ENCODE measurements at regions not wholly inside any gene's neighbourhood (a gene's known extent, or its start where the extent isn't known, plus 50 kb on each side); places are given as distances from the start of the nearest gene placed in this dataset.

DNA sequence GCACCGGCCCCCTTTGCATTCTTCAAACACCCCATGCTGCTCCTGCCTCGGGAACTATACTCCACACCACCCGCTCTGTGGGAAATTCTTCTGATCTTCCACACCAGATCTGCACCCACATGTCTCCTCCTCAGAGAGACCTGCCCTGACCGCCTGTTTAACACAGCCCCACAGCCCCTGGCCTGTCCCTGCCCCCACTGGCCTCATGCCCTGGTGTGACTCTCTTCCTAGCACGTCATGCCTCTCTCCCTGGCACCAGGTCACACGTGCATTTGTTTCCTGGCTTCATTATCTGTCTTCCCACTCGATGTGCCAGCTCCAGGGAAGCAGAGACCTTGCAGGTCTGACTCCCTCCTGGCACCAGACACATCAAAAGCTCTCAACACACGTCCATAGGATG, 79.6 kb downstream of the ANKRD60 start:
- no peak for TF ChIP-seq POLR2AphosphoS5 (IDR thresholded peaks at IDR 0.05)
- TF ChIP-seq, protein P1, sequence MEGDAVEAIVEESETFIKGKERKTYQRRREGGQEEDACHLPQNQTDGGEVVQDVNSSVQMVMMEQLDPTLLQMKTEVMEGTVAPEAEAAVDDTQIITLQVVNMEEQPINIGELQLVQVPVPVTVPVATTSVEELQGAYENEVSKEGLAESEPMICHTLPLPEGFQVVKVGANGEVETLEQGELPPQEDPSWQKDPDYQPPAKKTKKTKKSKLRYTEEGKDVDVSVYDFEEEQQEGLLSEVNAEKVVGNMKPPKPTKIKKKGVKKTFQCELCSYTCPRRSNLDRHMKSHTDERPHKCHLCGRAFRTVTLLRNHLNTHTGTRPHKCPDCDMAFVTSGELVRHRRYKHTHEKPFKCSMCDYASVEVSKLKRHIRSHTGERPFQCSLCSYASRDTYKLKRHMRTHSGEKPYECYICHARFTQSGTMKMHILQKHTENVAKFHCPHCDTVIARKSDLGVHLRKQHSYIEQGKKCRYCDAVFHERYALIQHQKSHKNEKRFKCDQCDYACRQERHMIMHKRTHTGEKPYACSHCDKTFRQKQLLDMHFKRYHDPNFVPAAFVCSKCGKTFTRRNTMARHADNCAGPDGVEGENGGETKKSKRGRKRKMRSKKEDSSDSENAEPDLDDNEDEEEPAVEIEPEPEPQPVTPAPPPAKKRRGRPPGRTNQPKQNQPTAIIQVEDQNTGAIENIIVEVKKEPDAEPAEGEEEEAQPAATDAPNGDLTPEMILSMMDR (IDR thresholded peaks at IDR 0.05 in 8 of 11, conservative IDR thresholded peaks at IDR 0.05 in 3 of 11), result no peak
- no peak for TF ChIP-seq POLR2A (IDR thresholded peaks at IDR 0.05)
